ELF-1 (cell line): ENCODE measurements at regions not wholly inside any gene's neighbourhood (a gene's known extent, or its start where the extent isn't known, plus 50 kb on each side); places are given as distances from the start of the nearest gene placed in this dataset.
"Not testable (repeated sequence)": the region's sequence is repeated elsewhere in the genome, so short reads cannot be mapped to it uniquely, and the experiment has no call there.

Experiments used
- DNase-seq: peaks from one replicate; pipeline ENCODE4 v3.0.0-alpha.2; 2016; ENCODE audit warnings: low read depth, low spot score

DNA sequence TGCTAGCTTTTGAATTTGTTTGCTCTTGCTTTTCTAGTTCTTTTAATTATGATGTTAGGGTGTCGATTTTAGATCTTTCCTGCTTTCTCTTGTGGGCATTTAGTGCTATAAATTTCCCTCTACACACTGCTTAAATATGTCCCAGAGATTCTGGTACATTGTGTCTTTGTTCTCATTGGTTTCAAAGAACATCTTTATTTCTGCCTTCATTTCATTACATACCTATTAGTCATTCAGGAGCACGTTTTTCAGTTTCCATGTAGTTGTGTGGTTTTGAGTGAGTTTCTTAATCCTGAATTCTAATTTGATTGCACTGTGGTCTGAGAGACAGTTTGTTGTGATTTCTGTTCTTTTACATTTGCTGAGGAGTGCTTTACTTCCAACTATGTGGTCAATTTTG lies 51.2 kb upstream of the MB21D2 start:
- DNase-seq, result not testable (repeated sequence)

DNA sequence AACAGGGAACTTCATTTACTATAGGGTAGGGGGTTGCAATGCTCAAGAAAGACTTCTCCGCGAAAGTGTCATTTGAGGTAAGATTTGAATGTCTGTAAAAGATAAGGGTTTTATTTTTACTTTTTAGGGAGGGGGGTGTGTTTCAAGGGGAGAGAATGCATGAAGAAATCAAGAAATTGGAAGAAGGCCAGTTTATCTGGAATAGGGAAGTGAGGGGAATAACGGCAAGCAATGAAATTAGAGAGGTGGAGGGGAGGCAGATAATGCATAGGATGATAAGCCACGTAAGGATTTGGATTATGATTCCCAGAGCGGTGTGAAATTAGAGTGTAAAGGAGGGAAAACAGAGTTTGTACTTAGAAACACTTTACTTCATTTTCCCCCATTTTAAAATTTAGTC lies 63.0 kb upstream of the MB21D2 start:
- DNase-seq, result no peak

GRCh38 chr3:192986379-192986778 lies 68.7 kb upstream of the MB21D2 start:
- DNase-seq, result no peak

GRCh38 chr3:192991356-192991755 lies 73.7 kb upstream of the MB21D2 start:
- no peak for DNase-seq

GRCh38 chr3:192992361-192992760 lies 74.7 kb upstream of the MB21D2 start:
- no peak for DNase-seq

GRCh38 chr3:192993411-192993810 lies 75.8 kb upstream of the MB21D2 start:
- DNase-seq, result no peak

DNA sequence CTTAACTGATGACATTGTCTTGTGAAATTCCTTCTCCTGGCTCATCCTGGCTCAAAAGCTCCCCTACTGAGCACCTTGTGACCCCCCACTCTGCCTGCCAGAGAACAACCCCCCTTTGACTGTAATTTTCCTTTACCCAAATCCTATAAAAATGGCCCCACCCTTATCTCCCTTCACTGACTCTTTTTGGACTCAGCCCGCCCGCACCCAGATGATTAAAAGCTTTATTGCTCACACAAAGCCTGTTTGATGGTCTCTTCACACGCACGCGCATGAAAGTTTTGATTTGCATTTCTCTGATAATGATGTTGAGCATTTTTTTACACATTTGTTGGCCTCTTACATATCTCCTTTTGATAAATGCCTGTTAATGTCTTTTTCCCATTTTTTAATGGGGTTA lies 83.5 kb upstream of the MB21D2 start:
- not testable (repeated sequence) for DNase-seq

DNA sequence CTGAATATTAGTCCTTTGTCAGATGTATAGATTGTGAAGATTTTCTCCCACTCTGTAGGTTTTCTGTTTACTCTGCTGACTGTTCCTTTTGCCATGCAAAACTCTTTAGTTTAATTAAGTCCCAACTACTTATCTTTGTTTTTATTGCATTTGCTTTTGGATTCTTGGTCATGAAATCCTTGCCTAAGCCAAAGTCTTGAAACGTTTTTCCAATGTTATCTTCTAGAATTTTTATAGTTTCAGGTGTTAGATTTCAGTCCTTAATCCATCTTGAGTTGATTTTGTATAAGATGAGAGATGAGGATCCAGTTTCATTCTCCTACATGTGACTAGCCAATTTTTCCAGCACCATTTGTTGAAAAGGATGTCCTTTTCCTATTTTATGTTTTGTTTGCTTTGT lies 86.0 kb upstream of the MB21D2 start:
- DNase-seq, result not testable (repeated sequence)

DNA sequence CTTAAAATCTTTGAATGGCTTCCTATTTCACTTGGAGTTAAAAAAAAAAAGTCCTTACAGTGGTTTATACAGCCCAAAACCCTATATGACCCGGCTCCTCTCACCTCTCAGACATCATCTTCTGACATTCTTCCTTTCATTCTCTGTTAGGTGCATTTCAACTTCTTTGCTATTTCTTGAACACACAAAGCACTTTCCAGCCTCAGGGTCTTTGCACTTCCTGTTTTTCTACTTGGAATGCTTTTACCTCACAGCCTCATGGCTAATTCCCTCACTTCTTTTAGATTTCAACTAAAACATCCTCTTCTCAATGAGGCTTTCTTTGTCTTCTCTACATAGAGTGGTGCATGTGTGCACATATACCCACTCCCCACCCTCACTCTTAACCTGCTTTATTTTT lies 91.0 kb upstream of the MB21D2 start:
- peak; percentile 16 for DNase-seq

GRCh38 chr3:193010191-193010590 lies 92.5 kb upstream of the MB21D2 start:
- no peak for DNase-seq

DNA sequence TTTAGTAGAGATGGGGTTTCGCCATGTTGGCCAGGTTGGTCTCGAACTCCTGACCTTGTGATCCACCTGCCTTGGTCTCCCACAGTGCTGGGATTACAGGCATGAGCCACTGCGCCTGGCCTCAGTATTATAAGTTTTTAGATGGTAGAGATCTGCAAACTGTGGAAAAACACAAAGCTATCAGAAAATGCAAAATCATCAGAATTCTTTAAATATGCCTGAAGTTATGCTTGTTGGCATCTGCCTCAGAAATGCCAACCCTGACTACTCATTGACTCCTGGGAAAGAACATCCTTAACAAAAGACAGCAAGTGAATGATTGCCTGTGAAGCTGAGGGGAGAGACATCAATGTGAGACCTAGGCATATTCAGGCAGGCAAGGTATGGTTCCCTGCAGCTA lies 94.3 kb upstream of the MB21D2 start:
- DNase-seq, result no peak

- no peak for DNase-seq
Measured at GRCh38 chr3:193014902-193015301, 97.2 kb upstream of the MB21D2 start.

DNA sequence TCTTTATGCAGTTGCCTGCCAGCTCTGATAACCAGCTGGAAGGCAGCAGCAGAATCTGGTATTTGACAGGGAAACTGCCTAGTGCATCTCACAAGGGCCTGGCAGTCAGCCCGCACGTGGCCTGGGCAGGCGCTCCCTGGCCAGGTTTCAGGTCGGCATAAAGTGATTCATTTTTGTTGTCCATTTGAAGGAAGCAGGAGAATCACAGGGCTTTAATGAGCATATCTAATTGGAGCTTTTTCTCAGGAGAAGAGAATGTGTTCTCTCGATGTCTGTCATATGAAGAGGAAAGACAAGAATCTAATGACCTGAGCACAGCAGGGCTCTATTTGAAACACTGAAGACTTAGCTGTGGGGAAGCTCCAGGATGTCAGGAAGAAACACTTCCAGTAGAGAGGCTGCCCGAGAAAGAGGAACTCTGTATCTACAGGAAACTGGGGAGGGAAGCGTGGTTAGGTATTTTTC lies 98.8 kb upstream of the MB21D2 start:
- DNase-seq, result peak; percentile 58

DNA sequence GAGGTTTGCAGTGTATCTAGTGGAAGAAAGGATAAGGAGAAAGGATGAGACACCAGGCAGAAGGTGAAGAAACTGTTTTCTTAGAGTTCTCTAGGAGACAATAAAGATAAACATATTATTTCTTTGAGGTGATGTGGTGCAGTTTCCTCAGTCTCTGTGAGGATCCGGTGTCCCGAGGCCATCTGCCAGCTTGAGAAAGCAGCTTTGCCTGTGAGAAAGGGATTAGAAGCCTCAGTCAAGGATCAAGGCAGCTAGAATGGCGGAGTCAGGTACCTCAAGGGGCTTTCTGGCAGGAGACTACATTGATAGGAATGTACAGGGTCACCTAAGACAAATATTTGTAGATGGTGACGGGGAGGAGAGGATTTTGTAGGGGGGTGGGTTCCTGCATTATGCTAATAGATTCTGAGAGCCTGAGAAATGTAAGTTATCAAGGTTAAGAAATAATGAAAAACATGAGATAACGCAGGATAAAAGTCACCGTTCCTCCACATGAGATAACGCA lies 103.9 kb upstream of the MB21D2 start:
- no peak for DNase-seq

- DNase-seq, result no peak
Measured at GRCh38 chr3:193023218-193023617, 105.6 kb upstream of the MB21D2 start.

GRCh38 chr3:193028258-193028657 lies 110.6 kb upstream of the MB21D2 start:
- no peak for DNase-seq

- no peak for DNase-seq
Measured at GRCh38 chr3:193029800-193030199, 112.1 kb upstream of the MB21D2 start.

- no peak for DNase-seq
Measured at GRCh38 chr3:193030276-193030675, 112.6 kb upstream of the MB21D2 start.

DNA sequence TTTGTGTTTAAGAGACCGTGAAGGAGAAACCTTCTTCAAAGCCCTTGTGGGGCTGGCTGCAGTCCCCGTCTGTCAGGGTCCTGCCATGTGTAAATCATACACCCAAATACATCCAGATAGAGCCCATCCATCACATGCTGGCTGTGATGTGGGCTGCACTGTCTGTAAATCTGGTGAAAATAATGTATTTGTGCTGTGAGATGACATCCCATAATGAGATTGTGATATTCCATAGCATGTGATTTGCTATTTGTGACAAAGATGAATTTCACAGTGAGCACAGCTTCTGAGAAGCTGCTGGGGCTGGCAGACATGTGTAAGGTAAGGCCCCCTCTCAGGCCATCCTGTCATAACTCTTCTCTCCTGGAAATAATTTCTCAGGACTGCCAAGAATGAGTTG lies 114.3 kb upstream of the MB21D2 start:
- DNase-seq, result no peak

DNA sequence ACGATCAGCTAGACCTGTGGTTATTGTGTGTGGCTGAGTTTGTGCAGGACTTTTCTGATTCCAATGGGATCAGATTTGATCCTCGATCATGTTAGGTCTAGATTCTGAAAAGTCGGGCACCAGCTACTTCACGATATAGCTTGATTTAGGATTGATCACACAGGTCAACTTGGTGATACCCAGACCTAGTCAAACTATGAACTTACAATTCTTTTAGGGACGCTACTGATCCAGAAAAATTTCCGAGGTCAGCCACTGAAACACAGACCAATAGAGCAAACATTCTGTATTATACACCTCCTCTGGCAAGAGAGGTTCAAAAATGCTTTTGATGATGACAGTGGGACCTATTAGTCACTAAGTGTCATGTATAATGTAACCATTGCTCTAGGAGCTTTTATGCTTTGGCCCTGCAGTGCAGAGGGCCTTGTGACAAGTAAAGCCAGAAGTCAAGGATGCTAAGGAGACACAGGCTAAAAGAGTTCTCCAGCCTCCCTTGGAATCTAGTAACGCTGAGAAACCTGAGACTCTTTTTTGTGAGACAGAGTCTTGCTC lies 115.6 kb upstream of the MB21D2 start:
- DNase-seq, result no peak

DNA sequence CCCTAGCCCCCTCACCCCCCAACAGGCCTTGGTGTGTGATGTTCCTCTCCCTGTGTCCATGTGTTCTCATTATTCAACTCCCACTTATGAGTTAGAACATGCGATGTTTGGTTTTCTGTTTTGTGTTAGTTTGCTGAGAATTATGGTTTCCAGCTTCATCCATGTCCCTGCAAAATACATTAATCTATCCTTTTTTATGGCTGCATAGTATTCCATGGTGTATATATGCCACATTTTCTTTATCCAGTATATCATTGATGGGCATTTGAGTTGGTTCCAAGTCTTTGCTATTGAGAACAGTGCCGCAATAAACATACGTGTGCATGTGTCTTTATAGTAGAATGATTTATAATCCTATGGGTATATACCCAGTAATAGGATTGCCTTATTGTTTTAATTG lies 120.2 kb upstream of the MB21D2 start:
- not testable (repeated sequence) for DNase-seq

- DNase-seq, result no peak
Measured at GRCh38 chr3:193039058-193039457, 121.4 kb upstream of the MB21D2 start.

DNA sequence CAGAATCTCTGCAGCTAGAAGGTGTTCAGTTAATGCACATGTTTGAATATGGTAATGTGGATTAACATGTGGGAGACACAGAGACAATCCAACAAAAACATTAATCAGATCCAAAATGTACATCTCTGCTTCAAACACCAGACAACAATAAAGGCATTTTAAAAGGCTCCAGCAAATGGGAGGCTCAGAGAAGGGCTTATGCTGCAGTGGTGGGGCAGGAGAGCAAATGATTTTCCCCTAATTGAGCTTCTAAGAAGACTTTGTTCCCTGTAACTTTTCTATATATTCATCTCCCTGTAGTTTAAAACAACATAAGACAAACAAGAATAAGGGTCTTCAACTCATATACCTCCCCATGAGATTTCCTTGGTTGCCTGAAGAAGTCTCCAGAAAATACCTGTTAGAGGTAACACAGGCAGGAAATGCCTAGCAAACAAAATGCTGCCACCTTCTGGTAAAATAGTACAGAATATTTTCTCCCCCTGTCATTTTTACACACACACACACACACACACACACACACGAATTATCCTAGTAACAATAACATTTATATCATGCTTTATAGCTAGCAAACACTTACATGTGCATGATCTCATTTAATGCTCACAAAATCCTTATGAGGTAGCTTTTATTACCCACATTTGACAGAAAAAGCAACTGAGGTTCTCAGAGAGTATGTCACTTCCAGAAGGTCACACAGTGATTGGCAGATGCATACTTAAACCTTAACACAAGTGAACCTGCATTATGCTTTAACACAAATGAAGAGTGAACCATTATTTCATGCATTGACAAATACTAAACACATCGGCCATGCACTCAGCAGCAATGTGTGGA lies 123.4 kb upstream of the MB21D2 start:
- DNase-seq, result peak; percentile 16
